ENCODE measurements at regions not wholly inside any gene's neighbourhood (a gene's known extent, or its start where the extent isn't known, plus 50 kb on each side); places are given as distances from the start of the nearest gene placed in this dataset.

- H3K36me3 ChIP-seq (ENCODE audit: insufficient read depth, low read length) = no peaks in the 10 kb centered on the region
- Mint-ChIP-seq H3K4me1 (ENCODE audit: low read depth) (no peaks in the 10 kb centered on the region), H3K27me3 (no peaks in the 10 kb centered on the region), H3K9me3 (no peaks in the 10 kb centered on the region), H3K27ac (no peak overlapping the region), H3K4me3 (no peak overlapping the region), H3K36me3 (ENCODE audit: low read depth) (no peaks in the 10 kb centered on the region)
- H3K27ac ChIP-seq (ENCODE audit: low read depth in 1 of 2, low read length in 2 of 2) = no peak overlapping the region
- ChIA-PET POLR2A (no interaction called here), CTCF (no interaction called here)
- H3K9me3 ChIP-seq (ENCODE audit: control insufficient read depth in 1 of 2, insufficient read depth in 1 of 2, low read length in 2 of 2) = no peaks in the 10 kb centered on the region
- intact Hi-C loops (cut with DNase I, micrococcal nuclease) = no loop called here
- no peak overlapping the region for H3K4me3 ChIP-seq (ENCODE audit: low read length)
- TF ChIP-seq CTCF (IDR thresholded peaks at IDR 0.05) = no peak
- no peaks in the 10 kb centered on the region for H3K4me1 ChIP-seq (ENCODE audit: insufficient read depth, low read length)
- ATAC-seq (ENCODE audit: poor library complexity) = no peak
- H3K27me3 ChIP-seq (ENCODE audit: control insufficient read depth in 1 of 2, insufficient read depth in 2 of 2, low read length in 2 of 2) = no peaks in the 10 kb centered on the region
- DNase-seq = peak in 1 of 14 experiments; percentile 6
These were observed 354.9 kb upstream of the SNX7 start for GRCh38 chr1:98306517-98307089.

GRCh38 chr1:98305362-98305761 is 356.2 kb upstream of the SNX7 start:
- ATAC-seq (ENCODE audit: poor library complexity) (no peak), DNase-seq (no peak)
- H3K9me3 Mint-ChIP-seq = no peaks in the 10 kb centered on the region
- intact Hi-C loops (cut with DNase I, micrococcal nuclease) = no loop called here
- no peak for TF ChIP-seq CTCF (IDR thresholded peaks at IDR 0.05)
- Histone ChIP-seq H3K36me3 (ENCODE audit: insufficient read depth, low read length) (no peaks in the 10 kb centered on the region), H3K4me3 (ENCODE audit: low read length) (no peak overlapping the region), H3K9me3 (ENCODE audit: control insufficient read depth in 1 of 2, insufficient read depth in 1 of 2, low read length in 2 of 2) (no peaks in the 10 kb centered on the region), H3K4me1 (ENCODE audit: insufficient read depth, low read length) (no peaks in the 10 kb centered on the region), H3K27me3 (ENCODE audit: control insufficient read depth in 1 of 2, insufficient read depth in 2 of 2, low read length in 2 of 2) (no peaks in the 10 kb centered on the region), H3K27ac (ENCODE audit: low read depth in 1 of 2, low read length in 2 of 2) (no peak overlapping the region)
- POLR2A ChIA-PET = no interaction called here
- no peak overlapping the region for H3K4me3 Mint-ChIP-seq
- no peaks in the 10 kb centered on the region for H3K27me3 Mint-ChIP-seq
- no peaks in the 10 kb centered on the region for H3K36me3 Mint-ChIP-seq (ENCODE audit: low read depth)
- CTCF ChIA-PET = no interaction called here
- no peaks in the 10 kb centered on the region for H3K4me1 Mint-ChIP-seq (ENCODE audit: low read depth)
- no peak overlapping the region for H3K27ac Mint-ChIP-seq

GRCh38 chr1:98304888-98305287 is 356.6 kb upstream of the SNX7 start:
- no peaks in the 10 kb centered on the region for H3K4me1 ChIP-seq (ENCODE audit: insufficient read depth, low read length)
- no peaks in the 10 kb centered on the region for H3K36me3 ChIP-seq (ENCODE audit: insufficient read depth, low read length)
- CTCF ChIA-PET = no interaction called here
- no peak for DNase-seq
- Mint-ChIP-seq H3K27ac (no peak overlapping the region), H3K4me3 (no peak overlapping the region), H3K9me3 (no peaks in the 10 kb centered on the region), H3K4me1 (ENCODE audit: low read depth) (no peaks in the 10 kb centered on the region), H3K36me3 (ENCODE audit: low read depth) (no peaks in the 10 kb centered on the region), H3K27me3 (no peaks in the 10 kb centered on the region)
- no peaks in the 10 kb centered on the region for H3K9me3 ChIP-seq (ENCODE audit: control insufficient read depth in 1 of 2, insufficient read depth in 1 of 2, low read length in 2 of 2)
- H3K27me3 ChIP-seq (ENCODE audit: control insufficient read depth in 1 of 2, insufficient read depth in 2 of 2, low read length in 2 of 2) = no peaks in the 10 kb centered on the region
- intact Hi-C loops (cut with DNase I, micrococcal nuclease) = no loop called here
- no peak overlapping the region for H3K4me3 ChIP-seq (ENCODE audit: low read length)
- POLR2A ChIA-PET = no interaction called here
- no peak overlapping the region for H3K27ac ChIP-seq (ENCODE audit: low read depth in 1 of 2, low read length in 2 of 2)
- ATAC-seq (ENCODE audit: poor library complexity) = no peak
- no peak for TF ChIP-seq CTCF (IDR thresholded peaks at IDR 0.05)

Measured in CD4-positive, alpha-beta T cell (primary cell).